K562 (cell line): ENCODE measurements at regions not wholly inside any gene's neighbourhood (a gene's known extent, or its start where the extent isn't known, plus 50 kb on each side); places are given as distances from the start of the nearest gene placed in this dataset.

Experiments
- ATAC-seq: fragments of 200-7000 bp; cut with Tn5 transposase; 3 replicates; pipeline ENCODE4 v1.9.1; 2020; ENCODE audit warnings: moderate library complexity
- BruUV-seq: library from RNA; stranded (reverse); fragments of 400-500 nt; replicated peaks from 2 replicates; lab custom pipeline; 2021; lab: Mats Ljungman, UMichigan
- CTCF ChIA-PET: fragments of 300-600 bp; formaldehyde crosslinking; extraction: SDS; loops from one replicate; lab custom pipeline; 2021; ENCODE audit warnings: low intra/inter-chr PET ratio; lab: Yijun Ruan, JAX
- POLR2A ChIA-PET: fragments of 300-600, 350-650 bp; sonication (Branson Sonifier 250); formaldehyde crosslinking; extraction: SDS; loops from one replicate; lab custom pipeline; 2021; ENCODE audit warnings: antibody characterized with exemption, inconsistent platforms; lab: Yijun Ruan, JAX
- DNase-seq, 4 experiments: peaks; one replicate each; pipeline versions ENCODE4 v3.0.0 to v3.0.0-alpha.2; 2011 to 2018; ENCODE audit warnings: low spot score in 3 of 4, mixed read lengths in 3 of 4; ENCODE audit errors: extremely low read depth in 1 of 4
- FAIRE-seq: peaks from 2 replicates; lab custom pipeline; 2011; peaks lifted over from hg19 to GRCh38; lab: Jason Lieb, UNC
- H2AFZ ChIP-seq: 2 replicates; pipeline ENCODE4 v1.6.0; 2011; ENCODE audit warnings: low read depth, low read length, control low read depth, inconsistent platforms
- H3K27ac ChIP-seq: fragments of 200-600 bp; 3 replicates; pipeline ENCODE4 v1.8.0; 2011; ENCODE audit warnings: low read depth, mild to moderate bottlenecking, control low read depth, inconsistent platforms, low read length, moderate library complexity, mixed read lengths; ENCODE audit errors: extremely low read depth
- H3K27me3 ChIP-seq, 2 experiments: fragments of 300-600 bp in 1 of 2; 2 replicates in 1 of 2; 3 replicates in 1 of 2; pipeline versions ENCODE4 v1.6.0 to v1.8.0; 2011; ENCODE audit warnings: inconsistent platforms in 2 of 2, low read length in 2 of 2, mild to moderate bottlenecking in 1 of 2, mixed read lengths in 1 of 2, moderate library complexity in 1 of 2; ENCODE audit not compliant: control insufficient read depth in 2 of 2, insufficient read depth in 2 of 2
- H3K36me3 ChIP-seq: fragments of 300-600 bp; 3 replicates; pipeline ENCODE4 v1.8.0; 2011; ENCODE audit warnings: mild to moderate bottlenecking, low read length, inconsistent platforms; ENCODE audit not compliant: control insufficient read depth, insufficient read depth
- H3K4me1 ChIP-seq, 2 experiments: fragments of 200-600 bp in 1 of 2; replicated peaks in 1 of 2; 2 replicates in 1 of 2; 3 replicates in 1 of 2; pipeline versions ENCODE4 v1.5.1 to v1.8.0; 2011; ENCODE audit warnings: inconsistent platforms in 2 of 2, low read length in 2 of 2, mild to moderate bottlenecking in 1 of 2, mixed read lengths in 1 of 2, moderate library complexity in 1 of 2; ENCODE audit not compliant: control insufficient read depth in 2 of 2, insufficient read depth in 2 of 2
- H3K4me2 ChIP-seq: 2 replicates; pipeline ENCODE4 v1.6.1; 2011; ENCODE audit warnings: low read length, control low read depth, inconsistent platforms, mixed read lengths; ENCODE audit not compliant: insufficient read depth
- H3K4me3 ChIP-seq: fragments of 200-600 bp; sonication (generic), shearing (Covaris generic); 2 replicates; pipeline ENCODE4 v1.5.1; 2016; ENCODE audit warnings: control low read depth, inconsistent platforms
- H3K79me2 ChIP-seq: fragments of 200-600 bp; 3 replicates; pipeline ENCODE4 v1.8.0; 2011; ENCODE audit warnings: low read length, inconsistent platforms; ENCODE audit not compliant: control insufficient read depth, insufficient read depth
- H3K9ac ChIP-seq, 2 experiments: 2 replicates each; pipeline versions ENCODE4 v1.6.0 to v1.6.1; 2011; ENCODE audit warnings: low read depth in 2 of 2, low read length in 2 of 2, control low read depth in 1 of 2, inconsistent platforms in 1 of 2, mild to moderate bottlenecking in 1 of 2, mixed read lengths in 1 of 2; ENCODE audit not compliant: insufficient read depth in 1 of 2
- H3K9me1 ChIP-seq: one replicate; pipeline ENCODE4 v1.6.0; 2011; ENCODE audit warnings: inconsistent platforms, mild to moderate bottlenecking, low read length, moderate library complexity; ENCODE audit not compliant: control insufficient read depth, insufficient read depth
- H3K9me3 ChIP-seq: replicated peaks from 2 replicates; pipeline ENCODE4 v1.5.1; 2011; ENCODE audit warnings: low read depth, low read length, inconsistent platforms; ENCODE audit not compliant: control insufficient read depth, insufficient read depth
- H4K20me1 ChIP-seq: replicated peaks from 2 replicates; pipeline ENCODE4 v1.6.1; 2011; ENCODE audit warnings: low read length, inconsistent platforms, mixed read lengths; ENCODE audit not compliant: control insufficient read depth, insufficient read depth
- CC2D1A ChIP-seq: fragments of 450-650 bp; IDR thresholded peaks from 2 replicates; pipeline ENCODE4 v1.6.1; 2017; ENCODE audit warnings: mild to moderate bottlenecking
- GMEB1 ChIP-seq: fragments of 250-450 bp; sonication (Bioruptor Pico); IDR thresholded peaks from 2 replicates; pipeline ENCODE4 v1.4.0; 2020; ENCODE audit warnings: mild to moderate bottlenecking
- LEF1 ChIP-seq: fragments of 450-650 bp; IDR thresholded peaks from 2 replicates; pipeline ENCODE4 v1.6.1; 2016; ENCODE audit warnings: mild to moderate bottlenecking
- POLR3G ChIP-seq: IDR thresholded peaks from 2 replicates; pipeline ENCODE4 v1.6.1; 2011; ENCODE audit not compliant: insufficient read length, insufficient replicate concordance; ENCODE audit errors: extremely low read depth
- ZNF507 ChIP-seq: conservative IDR thresholded peaks from 2 replicates; pipeline ENCODE4 v1.6.1; 2017; ENCODE audit warnings: missing genetic modification characterization, missing compliant biosample characterization
- ZNF75A ChIP-seq: fragments of 450-650 bp; formaldehyde crosslinking; IDR thresholded peaks from 2 replicates; pipeline ENCODE4 v1.4.0; 2020; ENCODE audit warnings: mild to moderate bottlenecking
- WGBS: fragments of 100-300 bp; shearing (Covaris generic); methylation state at CpG from one replicate; pipeline ENCODE4 v1.1.6; 2016; ENCODE audit warnings: low coverage, mixed read lengths; ENCODE audit not compliant: insufficient coverage; ENCODE audit errors: missing lambda C conversion rate; 5-methylcytosine and 5-hydroxymethylcytosine counted together
- in situ Hi-C: fragments of 300-500 bp; cut with MboI; formaldehyde crosslinking; loops from 4 replicates; pipeline ENCODE4 v1.15.0; 2018; ENCODE audit warnings: inconsistent platforms, mixed read lengths
- intact Hi-C: fragments of 100-400 bp; cut with micrococcal nuclease; formaldehyde crosslinking; loops from 2 replicates; pipeline ENCODE4 v1.14.2; 2022

GRCh38 chrX:99901091-99901490, 509.0 kb downstream of the PCDH19 start:
- in situ Hi-C loops: no loop called here
- no TSS peak for BruUV-seq
- no peak for DNase-seq

GRCh38 chrX:99887918-99888317, 522.2 kb downstream of the PCDH19 start:
- CTCF ChIA-PET: no interaction called here
- BruUV-seq: no TSS peak
- no peaks in the 10 kb centered on the region for H3K9me1 ChIP-seq
- H3K27me3 ChIP-seq: no peaks in the 10 kb centered on the region
- 0% methylated on average over 1 of the region's 18 CpGs for WGBS
- DNase-seq (no peak), FAIRE-seq (no peak)
- H3K79me2 ChIP-seq: no peaks in the 10 kb centered on the region
- H2AFZ ChIP-seq: no peak overlapping the region
- intact Hi-C loops: no loop called here
- no peaks in the 10 kb centered on the region for H4K20me1 ChIP-seq
- H3K27ac ChIP-seq: no peak overlapping the region
- no peak overlapping the region for H3K4me2 ChIP-seq
- TF ChIP-seq POLR3G (no peak), ZNF75A (no peak), CC2D1A (no peak), ZNF507 (no peak), LEF1 (no peak)
- TF ChIP-seq, all 486 proteins: peak for 0
- Histone ChIP-seq H3K36me3 (no peaks in the 10 kb centered on the region), H3K9ac (no peak overlapping the region), H3K9me3 (no peaks in the 10 kb centered on the region), H3K4me3 (no peak overlapping the region), H3K4me1 (no peaks in the 10 kb centered on the region)
- POLR2A ChIA-PET: no interaction called here
- in situ Hi-C loops: no loop called here
- no peak for ATAC-seq

More at GRCh38 chrX:99901091-99901490, 509.0 kb downstream of the PCDH19 start:
- Histone ChIP-seq H3K4me2 (no peak overlapping the region), H3K27me3 (no peaks in the 10 kb centered on the region), H3K79me2 (no peaks in the 10 kb centered on the region), H3K9me1 (no peaks in the 10 kb centered on the region), H2AFZ (no peak overlapping the region), H3K27ac (no peak overlapping the region), H3K36me3 (no peaks in the 10 kb centered on the region), H3K4me1 (no peaks in the 10 kb centered on the region), H3K4me3 (no peak overlapping the region), H3K9ac (no peak overlapping the region), H4K20me1 (no peaks in the 10 kb centered on the region), H3K9me3 (no peaks in the 10 kb centered on the region)
- intact Hi-C loops: no loop called here
- 0% methylated on average over 2 of the region's 4 CpGs for WGBS
- no peak for FAIRE-seq
- ChIA-PET CTCF (no interaction called here), POLR2A (no interaction called here)
- no peak for TF ChIP-seq GMEB1 (CRISPR knock-in tag)
- ATAC-seq: no peak
